ENCODE measurements at regions not wholly inside any gene's neighbourhood (a gene's known extent, or its start where the extent isn't known, plus 50 kb on each side); places are given as distances from the start of the nearest gene placed in this dataset.

DNA sequence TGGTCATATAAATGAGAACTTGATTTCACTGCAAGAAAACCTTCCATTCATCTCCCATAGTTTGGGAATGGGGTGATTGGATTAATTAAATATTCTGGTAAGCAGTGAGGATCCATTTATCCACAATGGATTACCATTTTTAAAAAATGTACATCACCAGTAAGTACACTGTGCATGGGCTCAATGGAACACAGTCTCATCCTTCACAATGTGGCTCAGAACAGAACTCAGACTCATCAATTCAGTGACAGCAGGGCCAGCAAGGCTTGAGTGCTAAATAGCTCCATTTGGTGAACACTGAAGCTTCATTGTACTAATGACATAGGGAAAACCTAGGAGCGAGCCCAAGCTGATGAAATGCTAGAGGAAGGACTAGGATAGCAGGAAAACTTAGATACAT is 223.8 kb downstream of the CMPK2 start:
- intact Hi-C loops (cut with DNase I), result no loop called here
- DNase-seq (ENCODE audit: low spot score), result no peak

DNA sequence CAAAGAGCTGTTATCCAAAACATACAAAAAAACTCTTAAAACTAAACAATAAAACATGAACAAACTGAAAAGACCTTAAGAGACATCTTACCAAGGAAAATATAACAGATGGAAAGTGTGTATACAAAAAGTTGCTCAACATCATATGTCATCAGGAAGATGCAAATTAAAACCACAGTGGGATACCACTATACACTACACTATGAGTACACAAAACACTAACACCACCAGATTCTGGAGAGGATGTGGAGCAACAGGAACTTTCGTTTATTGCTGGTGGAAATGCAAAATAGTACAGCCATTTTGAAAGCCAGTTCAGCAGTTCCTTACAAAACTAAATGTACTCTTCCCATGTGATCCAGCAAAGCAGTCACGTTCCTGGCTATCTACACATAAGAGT is 221.4 kb downstream of the CMPK2 start:
- intact Hi-C loops (cut with DNase I), result no loop called here
- DNase-seq (ENCODE audit: low spot score), result no peak

DNA sequence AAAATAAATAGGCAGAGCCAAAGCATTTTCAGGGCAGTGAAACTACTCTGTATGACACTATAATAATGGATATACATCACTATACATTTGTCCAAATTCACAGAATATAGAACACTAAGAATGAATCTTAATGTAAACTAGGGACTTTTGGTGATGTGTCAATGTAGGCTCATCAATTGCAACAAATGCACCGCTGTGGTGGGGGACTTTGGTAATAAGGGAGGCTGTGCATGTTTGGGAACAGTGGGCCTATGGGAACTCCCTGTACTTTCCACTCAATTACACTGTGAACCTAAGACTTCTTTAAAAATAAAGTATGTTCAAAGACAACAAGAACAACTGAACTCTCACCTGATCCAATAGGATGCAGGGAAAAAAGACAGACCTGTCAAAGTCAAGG is 220.7 kb downstream of the CMPK2 start:
- no peak for DNase-seq (ENCODE audit: low spot score)
- intact Hi-C loops (cut with DNase I), result no loop called here

DNA sequence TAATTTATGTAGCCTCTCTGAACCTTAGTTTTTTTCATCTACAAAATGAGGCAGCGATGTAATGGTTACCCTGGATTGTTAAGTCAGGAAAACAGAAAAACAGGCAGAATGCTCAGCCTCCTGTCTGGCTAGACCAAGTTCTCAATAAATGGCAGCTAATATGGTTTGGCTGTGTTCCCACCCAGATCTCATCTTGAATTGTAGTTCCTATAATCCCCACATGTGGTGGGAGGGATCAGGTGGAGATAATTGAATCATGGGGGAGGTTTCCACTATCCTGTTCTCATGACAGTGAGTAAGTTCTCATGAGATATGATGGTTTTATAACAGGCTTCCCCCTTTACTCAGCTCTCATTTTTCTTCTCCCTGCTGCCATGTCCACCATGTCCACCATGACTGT is 220.0 kb downstream of the CMPK2 start:
- no peak for DNase-seq (ENCODE audit: low spot score)
- intact Hi-C loops (cut with DNase I), result no loop called here

DNA sequence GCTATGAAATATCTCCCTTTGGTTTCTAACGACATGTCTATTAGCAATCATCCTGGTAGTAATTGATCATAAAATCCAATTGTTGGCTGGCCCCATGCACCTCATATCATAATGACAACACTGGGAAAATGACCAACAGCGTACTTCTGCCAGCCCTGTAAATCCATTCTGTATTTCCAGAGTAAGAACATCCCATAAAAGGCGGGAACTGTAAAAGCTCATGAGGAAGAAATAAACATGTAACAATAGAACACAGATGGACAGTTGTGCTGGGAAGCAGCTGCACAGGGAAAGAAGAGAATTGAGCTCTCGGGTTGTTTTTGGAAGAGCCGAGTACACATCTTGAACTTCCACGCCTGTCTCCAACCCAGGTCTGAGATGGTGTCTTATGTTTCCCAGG is 218.7 kb downstream of the CMPK2 start:
- intact Hi-C loops (cut with DNase I), result no loop called here
- no peak for DNase-seq (ENCODE audit: low spot score)

DNA sequence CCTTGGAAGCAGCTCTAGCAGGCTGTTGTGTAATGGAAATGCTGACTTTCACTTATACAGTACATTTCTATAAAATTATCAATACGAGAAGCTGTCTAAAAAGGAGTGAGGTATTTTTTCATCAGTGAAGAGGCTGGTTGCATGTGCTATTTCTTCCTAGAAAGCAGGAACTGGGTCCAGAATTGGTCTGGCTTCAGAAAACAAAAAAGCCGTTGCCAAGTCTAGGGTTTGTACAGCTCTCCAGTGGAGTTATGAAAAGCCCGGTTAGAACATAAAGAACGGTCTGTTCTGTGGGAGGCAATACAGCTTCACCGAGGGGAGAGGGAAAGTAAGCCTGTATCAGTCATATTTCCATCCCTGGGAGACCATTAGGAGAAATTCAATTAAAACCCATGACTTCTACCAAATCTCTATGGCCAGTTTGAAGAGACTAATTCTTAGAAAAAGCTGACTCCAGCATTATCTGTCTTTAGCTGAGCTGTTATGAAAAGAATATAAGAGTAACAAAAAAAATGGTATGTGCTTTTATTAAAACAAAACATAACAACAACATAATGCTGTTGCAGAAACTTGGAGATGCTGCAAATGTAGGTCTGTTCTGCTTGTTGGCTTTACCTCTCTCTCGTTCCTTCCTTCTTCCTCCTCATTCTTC is 217.0 kb downstream of the CMPK2 start:
- intact Hi-C loops (cut with DNase I), result no loop called here
- DNase-seq (ENCODE audit: low spot score), result no peak

DNA sequence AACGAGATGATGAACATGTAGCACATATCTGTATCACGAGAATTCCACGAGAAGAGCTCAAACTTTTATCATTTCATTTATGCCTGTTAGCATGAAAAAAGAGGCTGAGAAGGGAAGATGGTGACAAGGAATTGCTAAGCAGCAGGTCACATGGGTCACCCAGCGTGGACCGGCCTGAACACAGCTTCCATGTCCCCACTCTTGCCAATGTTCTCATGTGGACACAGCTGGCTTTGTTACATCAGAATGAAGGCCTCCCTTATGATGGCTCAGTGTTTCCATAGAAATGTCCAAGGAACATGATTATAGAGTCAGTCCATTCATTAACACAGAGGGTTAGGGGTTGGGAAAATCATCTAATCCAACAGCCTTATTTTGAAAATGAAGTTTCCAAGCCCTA is 215.4 kb downstream of the CMPK2 start:
- intact Hi-C loops (cut with DNase I), result no loop called here
- DNase-seq (ENCODE audit: low spot score), result no peak

DNA sequence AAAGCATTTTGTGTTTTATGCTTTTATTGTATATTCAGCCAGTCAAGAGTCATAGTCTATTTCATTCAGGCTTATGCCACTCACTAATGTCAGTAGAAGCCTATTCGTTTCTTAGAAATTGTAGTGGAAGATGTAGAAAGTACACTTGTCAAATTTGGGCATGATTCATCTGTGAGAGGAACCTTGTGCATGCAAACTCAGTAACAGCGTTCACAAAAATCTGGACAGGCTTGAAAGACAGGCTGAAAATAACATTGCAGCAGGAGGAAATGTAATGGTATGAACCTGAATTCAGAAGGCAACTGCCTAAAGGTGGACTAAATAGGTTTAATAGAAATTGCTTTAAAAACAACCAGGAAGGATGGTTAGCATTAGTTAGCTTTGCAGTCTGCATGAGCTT is 213.5 kb downstream of the CMPK2 start:
- DNase-seq (ENCODE audit: low spot score), result no peak

DNA sequence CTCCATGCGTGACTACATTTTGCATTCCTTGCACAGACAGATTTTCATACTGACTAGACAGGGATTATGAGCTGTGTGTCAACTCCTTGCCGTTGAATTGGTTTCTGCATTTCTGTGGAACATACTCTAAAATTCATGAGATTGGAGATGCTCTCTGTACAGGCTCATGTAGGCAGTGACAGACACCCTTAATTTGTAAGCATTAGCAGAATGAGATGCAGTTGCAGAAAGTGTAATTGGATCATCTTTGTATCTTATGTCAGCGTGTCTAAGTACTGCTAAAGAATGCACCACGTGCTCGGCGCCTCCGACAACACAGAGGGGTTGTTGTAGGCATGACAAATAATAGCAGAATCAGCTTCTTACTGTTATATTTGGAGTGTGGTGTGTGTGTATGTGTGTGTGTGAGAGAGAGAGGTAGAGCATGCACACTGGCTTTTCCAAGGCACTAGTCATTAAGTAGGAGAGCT is 212.4 kb downstream of the CMPK2 start:
- DNase-seq (ENCODE audit: low spot score), result no peak
- intact Hi-C loops (cut with DNase I), result no loop called here

More for the DNA sequence above, 213.5 kb downstream of the CMPK2 start:
- intact Hi-C loops (cut with DNase I), result no loop called here

DNA sequence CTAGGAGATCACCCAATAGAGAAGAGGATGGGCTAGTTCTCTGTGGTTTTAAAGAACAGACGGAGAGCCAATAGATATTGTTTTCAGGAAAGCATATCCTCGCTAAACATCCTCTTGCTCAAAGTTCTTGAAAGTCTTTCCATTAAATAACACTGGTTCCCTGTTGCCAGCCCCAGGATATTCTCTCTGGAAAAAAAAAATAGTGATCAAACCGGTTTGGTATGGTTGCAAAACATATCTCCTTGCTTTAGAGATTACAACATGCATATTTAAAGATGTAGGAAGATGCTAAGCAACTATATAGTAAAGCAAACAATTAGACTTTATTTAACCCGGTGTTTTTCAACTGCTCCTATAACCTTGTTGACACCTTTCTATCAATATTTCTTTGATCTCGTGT is 211.4 kb downstream of the CMPK2 start:
- intact Hi-C loops (cut with DNase I), result no loop called here
- DNase-seq (ENCODE audit: low spot score), result no peak

DNA sequence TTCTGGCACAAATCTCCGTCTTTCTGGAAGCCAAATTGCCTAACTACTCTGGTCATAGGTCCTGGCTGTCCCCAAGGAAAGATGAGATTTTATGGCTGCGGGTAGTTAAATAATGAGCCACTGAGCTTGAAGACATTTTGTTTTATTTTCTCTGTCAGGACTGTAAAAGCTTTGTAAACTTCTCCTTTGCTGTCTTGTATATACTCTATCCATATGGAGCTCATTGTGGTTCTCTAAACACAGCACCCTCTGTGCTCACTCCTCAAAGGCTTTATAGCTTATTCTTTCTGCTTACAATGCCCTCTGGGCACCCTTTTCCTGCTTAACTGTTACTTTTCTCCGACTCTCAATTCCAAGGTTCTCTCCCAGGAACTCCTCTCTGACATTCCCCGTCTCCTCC is 209.1 kb downstream of the CMPK2 start:
- intact Hi-C loops (cut with DNase I), result no loop called here
- no peak for DNase-seq (ENCODE audit: low spot score)

DNA sequence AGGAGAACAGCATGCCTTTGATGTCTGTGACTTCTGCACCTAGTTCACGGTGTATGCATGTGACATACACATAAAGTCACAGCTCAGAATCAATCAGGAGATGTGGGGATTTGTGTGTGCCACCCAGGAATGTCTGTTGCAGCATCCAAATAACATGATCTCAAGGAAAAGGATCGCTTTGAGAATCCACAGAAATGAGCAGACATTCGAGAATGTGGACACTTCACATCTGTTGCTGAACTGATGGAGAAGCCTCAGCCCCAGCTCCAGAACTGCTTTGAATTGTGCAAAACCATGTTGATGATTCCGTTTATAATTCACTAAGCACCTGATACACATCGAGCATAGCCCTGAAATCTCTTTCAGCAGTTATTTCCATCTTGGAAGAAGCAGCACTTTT is 208.6 kb downstream of the CMPK2 start:
- DNase-seq (ENCODE audit: low spot score), result no peak
- intact Hi-C loops (cut with DNase I), result no loop called here

DNA sequence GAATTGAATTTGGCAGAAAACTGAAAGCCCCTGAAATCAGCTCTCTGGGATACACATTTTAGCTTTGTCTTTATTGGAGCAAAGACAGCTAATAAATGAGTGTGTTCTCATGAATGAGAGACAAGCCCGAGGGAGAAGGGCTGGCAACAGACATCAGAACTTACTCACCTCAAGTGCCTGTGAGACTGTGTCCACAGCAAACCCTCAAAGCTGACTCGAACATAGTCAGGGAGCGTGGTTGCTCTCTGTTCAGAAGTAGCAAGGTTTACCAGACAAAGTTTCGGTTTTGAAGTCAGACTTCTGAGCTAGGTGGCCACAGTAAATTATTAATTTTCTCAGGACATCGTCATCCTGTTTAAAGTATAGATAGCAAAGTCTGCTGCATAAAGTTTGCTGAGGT is 207.9 kb downstream of the CMPK2 start:
- no peak for DNase-seq (ENCODE audit: low spot score)
- intact Hi-C loops (cut with DNase I), result no loop called here

DNA sequence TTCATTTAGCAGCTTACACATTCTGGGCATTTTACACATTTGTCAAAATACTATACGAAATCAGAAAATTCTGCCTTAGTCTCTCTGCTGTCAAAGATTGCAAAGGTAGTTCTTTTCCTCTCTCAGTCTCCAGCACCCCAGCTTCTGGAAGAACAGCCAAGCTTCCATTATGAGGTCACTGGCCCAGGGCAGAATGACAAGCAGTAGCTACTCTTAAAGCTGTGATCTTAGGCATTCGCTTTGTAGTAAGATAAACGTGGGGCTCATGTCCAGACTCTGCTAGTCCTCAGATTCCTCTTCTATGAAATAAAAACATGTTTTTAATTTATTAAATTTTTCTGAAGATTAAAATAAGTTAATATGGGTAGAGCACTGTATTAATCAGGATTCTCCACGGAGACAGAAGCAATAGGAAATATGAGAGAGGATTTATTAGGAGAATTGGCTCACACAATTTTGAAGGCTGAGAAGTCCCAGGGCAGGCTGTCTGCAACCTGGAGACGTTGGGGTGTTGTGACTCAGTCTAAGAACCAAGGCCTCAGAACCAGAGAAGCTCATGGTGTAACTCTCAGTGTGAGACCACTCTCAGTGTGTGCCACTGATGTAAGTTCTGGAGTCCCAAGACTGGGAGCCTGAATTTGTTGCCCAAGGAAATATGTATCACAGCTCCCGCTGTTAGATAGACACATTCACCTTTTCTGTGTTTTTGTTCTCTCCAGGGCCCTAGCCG is 201.2 kb downstream of the CMPK2 start:
- no peak for DNase-seq (ENCODE audit: low spot score)
- intact Hi-C loops (cut with DNase I), result no loop called here

DNA sequence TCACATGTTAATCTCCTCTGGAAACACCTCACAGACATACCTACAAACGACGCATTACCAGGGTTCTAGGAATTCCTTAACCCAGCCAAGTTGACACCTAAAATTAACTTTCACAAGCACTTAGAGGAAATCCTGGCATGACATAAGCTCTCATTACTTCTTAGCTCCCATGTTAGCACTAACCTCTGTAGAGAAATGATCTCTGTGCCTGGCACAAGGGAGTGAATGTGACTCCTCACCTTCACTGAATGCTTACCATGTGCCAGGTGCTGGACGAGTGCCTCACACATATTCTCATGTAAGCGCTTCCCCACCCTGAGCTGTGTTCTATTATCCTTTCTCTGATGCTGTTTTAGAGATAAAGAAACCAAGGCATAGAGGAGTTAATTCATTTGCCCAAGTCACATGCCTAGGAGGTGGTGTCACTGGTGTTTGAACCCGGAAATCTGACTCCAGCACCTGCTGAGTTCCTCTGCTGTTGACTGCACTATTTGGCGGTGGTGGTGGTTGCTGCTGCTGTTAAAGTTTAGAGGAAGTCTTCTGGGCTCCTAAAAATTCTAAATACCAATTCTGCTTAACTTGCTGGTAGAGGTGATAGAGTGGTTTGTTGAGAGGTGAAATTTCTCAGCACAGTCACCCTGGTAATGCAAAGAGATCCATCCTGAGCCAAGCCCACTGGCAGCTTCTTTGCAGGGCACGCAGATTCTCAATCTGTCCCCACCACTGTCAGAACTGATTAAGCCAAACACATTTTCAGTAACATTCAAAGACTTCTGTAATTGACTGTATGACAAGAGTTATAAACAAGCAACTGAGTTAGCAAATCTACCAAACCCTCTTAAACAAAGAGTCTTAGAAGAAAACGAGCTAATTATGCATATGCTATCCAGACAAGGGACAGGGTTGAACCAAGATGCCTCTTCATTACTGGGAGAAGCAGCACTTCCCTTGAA is 200.3 kb downstream of the CMPK2 start:
- intact Hi-C loops (cut with DNase I), result no loop called here
- no peak for DNase-seq (ENCODE audit: low spot score)

DNA sequence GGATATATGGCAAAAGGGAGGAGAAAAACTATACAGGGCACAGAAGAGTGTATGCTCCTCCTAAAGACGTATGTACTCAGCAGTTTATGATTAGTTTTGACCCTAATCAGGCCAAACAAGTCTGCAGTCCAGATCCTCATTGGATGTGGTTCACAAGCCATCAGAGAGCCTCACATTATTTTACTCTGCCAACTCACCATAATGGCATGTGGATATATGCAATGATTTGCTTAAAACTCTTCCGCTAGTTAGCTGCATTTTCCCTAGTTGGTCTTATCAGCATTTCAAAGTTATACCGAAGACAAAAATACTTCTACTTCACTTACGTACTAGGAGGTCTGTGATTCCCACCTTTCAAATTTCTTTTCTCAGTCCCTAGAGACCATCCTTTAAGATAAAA is 198.4 kb downstream of the CMPK2 start:
- intact Hi-C loops (cut with DNase I), result no loop called here

DNA sequence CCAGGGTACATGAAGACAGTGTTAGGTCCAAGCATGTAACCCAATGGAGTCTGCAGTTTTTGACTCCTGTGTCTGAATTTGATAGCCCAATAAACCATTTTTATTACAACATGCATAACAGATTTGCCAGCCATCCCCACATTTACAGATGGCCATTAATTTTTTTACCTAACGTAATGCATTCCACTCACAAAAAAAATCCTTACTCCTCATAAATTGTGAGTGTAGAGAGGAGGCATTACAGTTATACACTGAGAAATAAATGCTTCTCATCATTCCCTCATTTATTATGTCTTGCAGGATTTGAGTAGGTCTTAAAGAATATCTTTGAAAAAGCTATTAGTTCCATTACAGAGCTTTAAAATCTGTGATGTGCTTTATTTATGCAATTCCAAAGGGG is 193.8 kb downstream of the CMPK2 start:
- no peak for DNase-seq (ENCODE audit: low spot score)
- intact Hi-C loops (cut with DNase I), result no loop called here

More for the DNA sequence above, 198.4 kb downstream of the CMPK2 start:
- DNase-seq (ENCODE audit: low spot score), result no peak

DNA sequence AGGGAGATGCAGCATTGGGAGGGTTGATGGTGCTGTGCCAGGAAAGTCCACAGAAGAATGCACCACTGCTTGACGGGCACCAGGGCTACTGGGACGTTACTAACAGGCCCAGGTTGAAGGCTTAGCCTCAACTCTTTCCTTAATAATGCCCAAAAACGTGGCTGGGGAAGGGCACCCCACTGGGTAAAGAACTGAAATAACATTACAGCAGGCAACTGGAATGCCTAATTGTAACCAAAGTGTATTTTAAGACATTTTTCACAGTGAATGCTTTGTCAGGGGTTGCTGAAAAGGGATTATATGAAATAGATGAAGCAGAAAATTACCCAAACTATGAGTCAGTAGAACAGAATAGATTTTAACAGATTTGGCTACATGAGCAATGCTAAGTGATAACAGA is 191.3 kb downstream of the CMPK2 start:
- no peak for DNase-seq (ENCODE audit: low spot score)
- intact Hi-C loops (cut with DNase I), result no loop called here

DNA sequence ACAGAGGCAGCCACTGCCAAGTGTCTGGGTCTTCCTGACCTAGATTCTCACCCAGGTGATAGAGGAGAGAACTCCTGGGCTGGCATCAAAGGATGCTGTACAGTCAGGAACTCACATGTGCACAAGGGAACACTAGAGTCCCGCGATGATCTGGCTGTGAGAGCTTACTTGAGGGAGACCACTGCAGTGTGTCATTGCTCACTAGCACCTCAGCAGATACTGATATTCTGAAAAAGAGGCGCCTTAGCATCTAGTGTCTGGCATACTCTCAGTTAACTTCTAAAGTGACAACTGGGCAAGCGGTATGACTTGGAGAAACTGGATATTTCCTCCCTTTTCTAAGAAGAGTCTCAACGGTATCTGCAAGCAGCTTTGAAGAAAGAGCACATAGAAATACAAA is 189.9 kb downstream of the CMPK2 start:
- no peak for DNase-seq (ENCODE audit: low spot score)
- intact Hi-C loops (cut with DNase I), result no loop called here

DNA sequence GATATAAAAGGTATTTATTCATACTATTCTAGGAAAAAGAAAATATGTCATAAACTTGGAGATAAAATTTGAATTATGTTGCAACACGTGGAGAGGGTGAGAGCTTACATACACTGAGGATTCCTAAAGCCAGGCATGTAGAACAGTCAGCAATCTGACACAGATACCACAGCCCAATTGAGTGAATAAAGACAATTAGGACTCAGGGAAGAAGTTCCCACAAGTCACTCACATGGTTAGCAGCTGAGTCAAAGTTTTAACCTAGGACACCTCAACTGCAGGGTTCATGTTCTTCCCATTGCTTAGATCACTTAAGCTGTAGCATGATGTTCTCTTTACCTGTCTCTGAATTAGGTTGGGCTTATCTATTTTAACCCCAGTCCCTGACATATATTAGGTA is 189.5 kb downstream of the CMPK2 start:
- no peak for DNase-seq (ENCODE audit: low spot score)
- intact Hi-C loops (cut with DNase I), result no loop called here

All from posterior vena cava (tissue), 2 donors.